MM.1S (cell line): ENCODE measurements at regions not wholly inside any gene's neighbourhood (a gene's known extent, or its start where the extent isn't known, plus 50 kb on each side); places are given as distances from the start of the nearest gene placed in this dataset.
A peak's percentile ranks its signal among the peaks of the same experiment; 100 is the strongest.

Source experiments
- DNase-seq: peaks from one replicate; pipeline ENCODE4 v3.0.0-alpha.2; 2015
- H2AFZ ChIP-seq: fragments of 300-600 bp; sonication (generic); 2 replicates; pipeline ENCODE4 v1.6.0; 2016; ENCODE audit warnings: antibody characterized with exemption, low read length
- H3F3A ChIP-seq: fragments of 300-600 bp; sonication (generic); 2 replicates; pipeline ENCODE4 v1.6.1; 2016; ENCODE audit warnings: mild to moderate bottlenecking, antibody characterized with exemption, low read length, moderate library complexity, mixed read lengths; ENCODE audit not compliant: insufficient read depth
- H3K27ac ChIP-seq: fragments of 300-600 bp; sonication (generic); 2 replicates; pipeline ENCODE4 v1.5.1; 2016; ENCODE audit warnings: mild to moderate bottlenecking, low read length
- H3K27me3 ChIP-seq: fragments of 300-600 bp; sonication (generic); replicated peaks from 2 replicates; pipeline ENCODE4 v1.6.0; 2016; ENCODE audit warnings: low read length; ENCODE audit not compliant: insufficient read depth
- H3K36me3 ChIP-seq: fragments of 300-600 bp; sonication (generic); replicated peaks from 2 replicates; pipeline ENCODE4 v1.6.1; 2016; ENCODE audit warnings: mild to moderate bottlenecking, low read length, mixed read lengths; ENCODE audit not compliant: insufficient read depth
- H3K4me1 ChIP-seq: fragments of 300-600 bp; sonication (generic); 2 replicates; pipeline ENCODE4 v1.6.1; 2016; ENCODE audit warnings: low read length, mixed read lengths
- H3K4me2 ChIP-seq: fragments of 300-600 bp; sonication (generic); 2 replicates; pipeline ENCODE4 v1.6.0; 2016; ENCODE audit warnings: low read depth, low read length
- H3K4me3 ChIP-seq: fragments of 300-600 bp; sonication (generic); 2 replicates; pipeline ENCODE4 v1.5.1; 2016; ENCODE audit warnings: low read length, mixed read lengths
- H3K79me2 ChIP-seq: fragments of 300-600 bp; sonication (generic); 2 replicates; pipeline ENCODE4 v1.6.1; 2016; ENCODE audit warnings: mixed run types, low read length, mixed read lengths
- H3K9ac ChIP-seq: fragments of 300-600 bp; sonication (generic); 2 replicates; pipeline ENCODE4 v1.6.1; 2016; ENCODE audit warnings: low read length, mixed read lengths
- H3K9me2 ChIP-seq: fragments of 300-600 bp; sonication (generic); replicated peaks from 2 replicates; pipeline ENCODE4 v1.6.1; 2016; ENCODE audit warnings: mild to moderate bottlenecking, low read length, mixed read lengths; ENCODE audit not compliant: insufficient read depth
- H3K9me3 ChIP-seq: fragments of 300-600 bp; sonication (generic); replicated peaks from 2 replicates; pipeline ENCODE4 v1.6.1; 2016; ENCODE audit warnings: mild to moderate bottlenecking, low read length, mixed read lengths; ENCODE audit not compliant: insufficient read depth
- H4K20me1 ChIP-seq: fragments of 300-600 bp; sonication (generic); 2 replicates; pipeline ENCODE4 v1.6.1; 2016; ENCODE audit warnings: mild to moderate bottlenecking, low read length, moderate library complexity, mixed read lengths; ENCODE audit not compliant: insufficient read depth
- EZH2 ChIP-seq: fragments of 300-600 bp; sonication (generic); optimal IDR thresholded peaks from 2 replicates; pipeline ENCODE3; 2017; ENCODE audit warnings: low read depth, mild to moderate bottlenecking, antibody characterized with exemption, low read length, mixed read lengths
- EZH2phosphoT487 ChIP-seq: fragments of 300-600 bp; sonication (generic); IDR thresholded peaks from 2 replicates; pipeline ENCODE4 v1.6.1; 2018; ENCODE audit warnings: antibody characterized with exemption, low read length
- TF ChIP-seq, protein P1 (sequence below): fragments of 300-600 bp; sonication (generic); IDR thresholded peaks from 2 replicates; pipeline ENCODE4 v1.5.1; 2016; ENCODE audit warnings: antibody characterized with exemption, low read length, mixed read lengths

DNA sequence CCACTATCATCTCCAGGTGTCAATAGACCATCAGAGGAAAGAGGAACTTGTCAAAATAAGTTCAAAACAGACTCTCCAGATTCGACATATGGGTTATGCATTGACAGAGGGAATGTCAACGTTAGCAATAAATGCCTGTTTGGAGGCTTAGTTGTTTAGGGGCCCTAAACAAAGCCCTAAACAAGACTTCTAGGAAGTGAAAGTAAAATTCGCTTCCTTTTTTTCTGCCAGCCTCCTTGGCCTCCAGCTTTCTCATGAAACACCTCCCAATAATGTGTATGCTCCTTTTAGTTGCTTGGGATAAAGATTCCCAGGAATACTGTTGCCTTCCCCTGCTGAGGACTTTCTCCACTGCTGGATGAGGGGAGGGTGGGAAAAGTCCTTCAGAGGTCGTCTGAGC lies 70.9 kb upstream of the ARNT2 start:
- Histone ChIP-seq H3K36me3 (no peaks in the 10 kb centered on the region), H3K4me2 (peak overlapping the region; percentile 17; the same call in 1 of the 2 replicates), H4K20me1 (no peaks in the 10 kb centered on the region), H3K4me1 (peaks cover 8% of the 10 kb centered on the region), H3K27ac (no peak overlapping the region), H3K4me3 (no peak overlapping the region), H3K9me2 (no peaks in the 10 kb centered on the region), H2AFZ (no peak overlapping the region), H3K79me2 (no peaks in the 10 kb centered on the region), H3K9ac (no peak overlapping the region), H3F3A (no peaks in the 10 kb centered on the region), H3K27me3 (no peaks in the 10 kb centered on the region), H3K9me3 (no peaks in the 10 kb centered on the region)
- DNase-seq = no peak
- TF ChIP-seq, protein P1, sequence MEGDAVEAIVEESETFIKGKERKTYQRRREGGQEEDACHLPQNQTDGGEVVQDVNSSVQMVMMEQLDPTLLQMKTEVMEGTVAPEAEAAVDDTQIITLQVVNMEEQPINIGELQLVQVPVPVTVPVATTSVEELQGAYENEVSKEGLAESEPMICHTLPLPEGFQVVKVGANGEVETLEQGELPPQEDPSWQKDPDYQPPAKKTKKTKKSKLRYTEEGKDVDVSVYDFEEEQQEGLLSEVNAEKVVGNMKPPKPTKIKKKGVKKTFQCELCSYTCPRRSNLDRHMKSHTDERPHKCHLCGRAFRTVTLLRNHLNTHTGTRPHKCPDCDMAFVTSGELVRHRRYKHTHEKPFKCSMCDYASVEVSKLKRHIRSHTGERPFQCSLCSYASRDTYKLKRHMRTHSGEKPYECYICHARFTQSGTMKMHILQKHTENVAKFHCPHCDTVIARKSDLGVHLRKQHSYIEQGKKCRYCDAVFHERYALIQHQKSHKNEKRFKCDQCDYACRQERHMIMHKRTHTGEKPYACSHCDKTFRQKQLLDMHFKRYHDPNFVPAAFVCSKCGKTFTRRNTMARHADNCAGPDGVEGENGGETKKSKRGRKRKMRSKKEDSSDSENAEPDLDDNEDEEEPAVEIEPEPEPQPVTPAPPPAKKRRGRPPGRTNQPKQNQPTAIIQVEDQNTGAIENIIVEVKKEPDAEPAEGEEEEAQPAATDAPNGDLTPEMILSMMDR = no peak

DNA sequence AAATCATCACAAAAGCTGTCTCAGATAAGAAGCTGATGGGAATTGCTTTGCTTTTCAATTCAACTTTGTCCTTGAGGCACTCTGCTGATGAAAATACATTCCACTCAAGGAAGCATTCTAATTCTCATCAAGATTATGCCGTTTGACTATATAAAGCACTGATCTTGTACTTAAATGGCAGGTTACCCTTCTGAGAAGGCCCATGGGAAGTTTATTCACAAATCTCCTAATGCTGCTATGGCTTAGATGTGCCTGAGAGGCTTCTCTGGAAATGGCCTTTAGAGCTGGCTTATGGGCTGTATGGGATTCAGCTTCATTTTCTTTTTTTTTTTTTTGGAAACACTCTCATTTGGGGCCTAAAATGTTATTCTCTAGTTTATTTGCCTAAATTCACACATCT lies 69.7 kb upstream of the ARNT2 start:
- Histone ChIP-seq H3K9me2 (no peaks in the 10 kb centered on the region), H3K9ac (no peak overlapping the region), H3K4me3 (no peak overlapping the region), H3K4me2 (no peak overlapping the region), H2AFZ (no peak overlapping the region), H3K4me1 (peaks cover 8% of the 10 kb centered on the region), H3K27ac (no peak overlapping the region), H3F3A (no peaks in the 10 kb centered on the region), H3K36me3 (no peaks in the 10 kb centered on the region), H3K9me3 (no peaks in the 10 kb centered on the region), H3K27me3 (no peaks in the 10 kb centered on the region), H3K79me2 (no peaks in the 10 kb centered on the region), H4K20me1 (no peaks in the 10 kb centered on the region)
- no peak for DNase-seq
- TF ChIP-seq, protein P1 = no peak
- TF ChIP-seq EZH2 (no peak), EZH2phosphoT487 (no peak)

DNA sequence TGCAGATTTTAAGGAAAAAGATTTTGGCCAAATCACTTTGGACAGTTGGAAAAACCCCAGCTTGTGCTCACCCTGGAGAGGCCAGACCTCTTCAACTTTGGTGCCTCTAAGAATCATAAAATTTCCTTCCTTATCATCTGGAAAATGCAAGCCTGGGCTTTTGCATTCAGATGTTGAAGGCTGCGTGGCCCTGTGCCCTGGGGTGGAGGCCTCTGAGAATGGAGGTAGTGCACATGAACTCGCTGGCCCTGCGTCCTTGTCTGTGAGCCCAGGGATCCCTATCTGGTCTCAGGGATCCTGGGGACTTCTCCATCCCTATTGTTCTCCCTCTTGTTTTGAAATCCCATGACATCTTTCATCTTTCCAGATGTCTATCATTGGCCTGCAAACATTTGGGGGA lies 64.6 kb upstream of the ARNT2 start:
- TF ChIP-seq, protein P1 = no peak
- TF ChIP-seq EZH2 = no peak
- no peak for TF ChIP-seq EZH2phosphoT487
- no peaks in the 10 kb centered on the region for H4K20me1 ChIP-seq
- H3F3A ChIP-seq = no peaks in the 10 kb centered on the region
- H3K9me3 ChIP-seq = no peaks in the 10 kb centered on the region
- H3K36me3 ChIP-seq = no peaks in the 10 kb centered on the region
- H3K79me2 ChIP-seq = no peaks in the 10 kb centered on the region
- no peak overlapping the region for H3K4me3 ChIP-seq
- H3K4me1 ChIP-seq = no peaks in the 10 kb centered on the region
- no peak overlapping the region for H3K9ac ChIP-seq
- H3K4me2 ChIP-seq = no peak overlapping the region
- H2AFZ ChIP-seq = no peak overlapping the region
- DNase-seq = no peak
- no peak overlapping the region for H3K27ac ChIP-seq
- H3K9me2 ChIP-seq = no peaks in the 10 kb centered on the region
- no peaks in the 10 kb centered on the region for H3K27me3 ChIP-seq

DNA sequence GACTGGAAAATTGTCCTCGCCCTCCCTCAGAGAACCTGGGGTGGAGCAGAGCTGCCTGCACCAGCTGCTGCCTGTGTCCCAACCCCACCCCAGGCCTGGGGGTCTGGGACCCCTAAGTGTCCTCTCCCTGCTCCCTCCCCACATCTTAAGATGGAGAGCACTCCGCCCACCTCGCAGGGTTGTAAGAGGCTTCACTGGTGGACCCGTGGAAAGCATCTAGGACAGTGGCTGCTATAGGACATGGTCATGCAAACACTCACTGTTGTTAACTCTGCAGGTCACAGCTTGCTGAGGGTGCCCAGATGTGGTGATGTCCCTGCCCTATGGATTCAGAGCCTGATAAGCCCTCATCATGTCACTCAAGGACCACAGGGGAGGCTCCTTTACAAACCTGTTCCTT lies 62.0 kb upstream of the ARNT2 start:
- Histone ChIP-seq H3K9me3 (no peaks in the 10 kb centered on the region), H3K4me2 (no peak overlapping the region), H3K27me3 (no peaks in the 10 kb centered on the region), H3K4me3 (no peak overlapping the region), H3F3A (no peaks in the 10 kb centered on the region), H3K79me2 (no peaks in the 10 kb centered on the region), H3K9me2 (no peaks in the 10 kb centered on the region), H3K36me3 (no peaks in the 10 kb centered on the region), H3K27ac (no peak overlapping the region), H3K4me1 (no peaks in the 10 kb centered on the region), H4K20me1 (no peaks in the 10 kb centered on the region), H2AFZ (no peak overlapping the region), H3K9ac (no peak overlapping the region)
- no peak for TF ChIP-seq EZH2phosphoT487
- TF ChIP-seq, protein P1 = no peak
- no peak for TF ChIP-seq EZH2
- no peak for DNase-seq
